WTC11 (cell line): ENCODE measurements at regions not wholly inside any gene's neighbourhood (a gene's known extent, or its start where the extent isn't known, plus 50 kb on each side); places are given as distances from the start of the nearest gene placed in this dataset.

Experiments used
- CBFB ChIP-seq: sonication (generic); formaldehyde crosslinking; IDR thresholded peaks from 2 replicates; pipeline ENCODE4 v1.8.1; 2022; ENCODE audit warnings: mild to moderate bottlenecking, low read depth, missing genetic modification reagents
- JUN ChIP-seq: sonication (generic); formaldehyde crosslinking; IDR thresholded peaks from 2 replicates; pipeline ENCODE4 v1.8.0; 2023; ENCODE audit warnings: mild to moderate bottlenecking, missing genetic modification reagents
- NR1H2 ChIP-seq: sonication (generic); formaldehyde crosslinking; IDR thresholded peaks from 2 replicates; pipeline ENCODE4 v1.9.0; 2021; ENCODE audit warnings: mild to moderate bottlenecking, moderate library complexity, missing genetic modification reagents
- ZNF263 ChIP-seq: sonication (generic); formaldehyde crosslinking; IDR thresholded peaks from 2 replicates; pipeline ENCODE4 v1.8.1; 2022; ENCODE audit warnings: low read depth, mild to moderate bottlenecking, moderate library complexity, missing genetic modification reagents
- TF ChIP-seq, protein P1 (sequence below): sonication (generic); formaldehyde crosslinking; IDR thresholded peaks from 2 replicates; pipeline ENCODE4 v1.8.0; 2022; ENCODE audit warnings: mild to moderate bottlenecking, missing genetic modification reagents
- TF ChIP-seq, protein P2 (sequence below): fragments of 200-600 bp; IDR thresholded peaks from 2 replicates; pipeline ENCODE4 v1.8.0; 2022; ENCODE audit warnings: antibody characterized with exemption
- TF ChIP-seq, protein P3 (sequence below): sonication (generic); formaldehyde crosslinking; IDR thresholded peaks from 2 replicates; pipeline ENCODE4 v1.8.1; 2023; ENCODE audit warnings: mild to moderate bottlenecking, missing genetic modification reagents, moderate library complexity
- TF ChIP-seq, protein P4 (sequence below): fragments of 250-450 bp; sonication (Bioruptor Pico); IDR thresholded peaks from 2 replicates; pipeline ENCODE4 v2.1.2; 2022; ENCODE audit warnings: mild to moderate bottlenecking, moderate library complexity
- TF ChIP-seq, protein P5 (sequence below): sonication (generic); formaldehyde crosslinking; IDR thresholded peaks from 2 replicates; pipeline ENCODE4 v1.8.1; 2023; ENCODE audit warnings: mild to moderate bottlenecking, moderate library complexity, missing genetic modification reagents

DNA sequence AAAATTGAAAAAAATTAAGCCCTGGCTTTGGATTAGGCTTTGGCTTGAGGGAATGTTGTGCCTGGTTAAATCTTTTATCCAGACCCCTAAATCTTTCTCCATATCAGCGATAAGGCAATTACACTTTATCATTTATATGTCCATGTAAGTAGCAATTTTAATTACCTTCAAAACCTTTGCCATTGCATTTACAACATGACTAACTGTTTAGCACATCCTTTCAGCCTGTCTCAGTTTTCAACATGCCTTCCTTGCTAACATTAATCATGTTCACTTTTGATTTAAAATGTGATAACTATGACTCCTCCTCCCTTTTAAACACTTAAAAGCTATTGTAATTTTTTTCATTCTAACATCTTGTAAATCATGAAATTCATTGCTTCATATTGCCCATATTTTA lies 583.7 kb downstream of the SLITRK1 start:
- TF ChIP-seq, protein P1, sequence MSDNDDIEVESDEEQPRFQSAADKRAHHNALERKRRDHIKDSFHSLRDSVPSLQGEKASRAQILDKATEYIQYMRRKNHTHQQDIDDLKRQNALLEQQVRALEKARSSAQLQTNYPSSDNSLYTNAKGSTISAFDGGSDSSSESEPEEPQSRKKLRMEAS (CRISPR knock-in tag), result no peak
- TF ChIP-seq ZNF263 (no peak), JUN (no peak), CBFB (CRISPR knock-in tag) (no peak), NR1H2 (CRISPR knock-in tag) (no peak)
- TF ChIP-seq, protein P2, sequence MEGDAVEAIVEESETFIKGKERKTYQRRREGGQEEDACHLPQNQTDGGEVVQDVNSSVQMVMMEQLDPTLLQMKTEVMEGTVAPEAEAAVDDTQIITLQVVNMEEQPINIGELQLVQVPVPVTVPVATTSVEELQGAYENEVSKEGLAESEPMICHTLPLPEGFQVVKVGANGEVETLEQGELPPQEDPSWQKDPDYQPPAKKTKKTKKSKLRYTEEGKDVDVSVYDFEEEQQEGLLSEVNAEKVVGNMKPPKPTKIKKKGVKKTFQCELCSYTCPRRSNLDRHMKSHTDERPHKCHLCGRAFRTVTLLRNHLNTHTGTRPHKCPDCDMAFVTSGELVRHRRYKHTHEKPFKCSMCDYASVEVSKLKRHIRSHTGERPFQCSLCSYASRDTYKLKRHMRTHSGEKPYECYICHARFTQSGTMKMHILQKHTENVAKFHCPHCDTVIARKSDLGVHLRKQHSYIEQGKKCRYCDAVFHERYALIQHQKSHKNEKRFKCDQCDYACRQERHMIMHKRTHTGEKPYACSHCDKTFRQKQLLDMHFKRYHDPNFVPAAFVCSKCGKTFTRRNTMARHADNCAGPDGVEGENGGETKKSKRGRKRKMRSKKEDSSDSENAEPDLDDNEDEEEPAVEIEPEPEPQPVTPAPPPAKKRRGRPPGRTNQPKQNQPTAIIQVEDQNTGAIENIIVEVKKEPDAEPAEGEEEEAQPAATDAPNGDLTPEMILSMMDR, result no peak
- TF ChIP-seq, protein P3, sequence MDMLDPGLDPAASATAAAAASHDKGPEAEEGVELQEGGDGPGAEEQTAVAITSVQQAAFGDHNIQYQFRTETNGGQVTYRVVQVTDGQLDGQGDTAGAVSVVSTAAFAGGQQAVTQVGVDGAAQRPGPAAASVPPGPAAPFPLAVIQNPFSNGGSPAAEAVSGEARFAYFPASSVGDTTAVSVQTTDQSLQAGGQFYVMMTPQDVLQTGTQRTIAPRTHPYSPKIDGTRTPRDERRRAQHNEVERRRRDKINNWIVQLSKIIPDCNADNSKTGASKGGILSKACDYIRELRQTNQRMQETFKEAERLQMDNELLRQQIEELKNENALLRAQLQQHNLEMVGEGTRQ (CRISPR knock-in tag), result no peak
- TF ChIP-seq, protein P4, sequence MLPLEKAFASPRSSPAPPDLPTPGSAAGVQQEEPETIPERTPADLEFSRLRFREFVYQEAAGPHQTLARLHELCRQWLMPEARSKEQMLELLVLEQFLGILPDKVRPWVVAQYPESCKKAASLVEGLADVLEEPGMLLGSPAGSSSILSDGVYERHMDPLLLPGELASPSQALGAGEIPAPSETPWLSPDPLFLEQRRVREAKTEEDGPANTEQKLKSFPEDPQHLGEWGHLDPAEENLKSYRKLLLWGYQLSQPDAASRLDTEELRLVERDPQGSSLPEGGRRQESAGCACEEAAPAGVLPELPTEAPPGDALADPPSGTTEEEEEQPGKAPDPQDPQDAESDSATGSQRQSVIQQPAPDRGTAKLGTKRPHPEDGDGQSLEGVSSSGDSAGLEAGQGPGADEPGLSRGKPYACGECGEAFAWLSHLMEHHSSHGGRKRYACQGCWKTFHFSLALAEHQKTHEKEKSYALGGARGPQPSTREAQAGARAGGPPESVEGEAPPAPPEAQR (CRISPR knock-in tag), result no peak
- TF ChIP-seq, protein P5, sequence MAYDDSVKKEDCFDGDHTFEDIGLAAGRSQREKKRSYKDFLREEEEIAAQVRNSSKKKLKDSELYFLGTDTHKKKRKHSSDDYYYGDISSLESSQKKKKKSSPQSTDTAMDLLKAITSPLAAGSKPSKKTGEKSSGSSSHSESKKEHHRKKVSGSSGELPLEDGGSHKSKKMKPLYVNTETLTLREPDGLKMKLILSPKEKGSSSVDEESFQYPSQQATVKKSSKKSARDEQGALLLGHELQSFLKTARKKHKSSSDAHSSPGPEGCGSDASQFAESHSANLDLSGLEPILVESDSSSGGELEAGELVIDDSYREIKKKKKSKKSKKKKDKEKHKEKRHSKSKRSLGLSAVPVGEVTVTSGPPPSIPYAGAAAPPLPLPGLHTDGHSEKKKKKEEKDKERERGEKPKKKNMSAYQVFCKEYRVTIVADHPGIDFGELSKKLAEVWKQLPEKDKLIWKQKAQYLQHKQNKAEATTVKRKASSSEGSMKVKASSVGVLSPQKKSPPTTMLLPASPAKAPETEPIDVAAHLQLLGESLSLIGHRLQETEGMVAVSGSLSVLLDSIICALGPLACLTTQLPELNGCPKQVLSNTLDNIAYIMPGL (CRISPR knock-in tag), result no peak
